Endodermal cell (in vitro differentiated cells): ENCODE measurements at regions not wholly inside any gene's neighbourhood (a gene's known extent, or its start where the extent isn't known, plus 50 kb on each side); places are given as distances from the start of the nearest gene placed in this dataset.

Source experiments
- DNase-seq: peaks from one replicate; pipeline ENCODE4 v3.0.0-alpha.2; 2017
- H3K27ac ChIP-seq: 2 replicates; pipeline ENCODE4 v1.5.1; 2013; ENCODE audit warnings: mild to moderate bottlenecking, low read depth, low read length, moderate library complexity
- H3K27me3 ChIP-seq: 2 replicates; pipeline ENCODE4 v1.6.1; 2013; ENCODE audit warnings: mild to moderate bottlenecking, low read length, moderate library complexity; ENCODE audit not compliant: insufficient read depth, control insufficient read depth, poor library complexity, severe bottlenecking
- H3K36me3 ChIP-seq: 2 replicates; pipeline ENCODE4 v1.7.0; 2013; ENCODE audit warnings: mild to moderate bottlenecking, low read length, moderate library complexity; ENCODE audit not compliant: control insufficient read depth, insufficient read depth
- H3K4me1 ChIP-seq: one replicate; pipeline ENCODE4 v1.7.0; 2013; ENCODE audit warnings: low read length; ENCODE audit not compliant: control insufficient read depth, insufficient read depth
- H3K4me3 ChIP-seq: 2 replicates; pipeline ENCODE4 v1.5.1; 2013; ENCODE audit warnings: mild to moderate bottlenecking, low read length, moderate library complexity
- H3K9ac ChIP-seq: 2 replicates; pipeline ENCODE4 v1.6.1; 2013; ENCODE audit warnings: mild to moderate bottlenecking, low read length, moderate library complexity; ENCODE audit not compliant: poor library complexity, severe bottlenecking; ENCODE audit errors: extremely low read depth
- H3K9me3 ChIP-seq: 2 replicates; pipeline ENCODE4 v1.6.1; 2013; ENCODE audit warnings: mild to moderate bottlenecking, low read length, moderate library complexity; ENCODE audit not compliant: control insufficient read depth
- H3K27ac Mint-ChIP-seq: 2 replicates; pipeline ENCODE4 v1.8.0; 2020; ENCODE audit warnings: mixed read lengths
- H3K27me3 Mint-ChIP-seq: 2 replicates; pipeline ENCODE4 v1.8.0; 2021; ENCODE audit warnings: mild to moderate bottlenecking, mixed read lengths; ENCODE audit not compliant: insufficient read depth
- H3K36me3 Mint-ChIP-seq: 2 replicates; pipeline ENCODE4 v1.8.0; 2020; ENCODE audit warnings: low read depth, mixed read lengths
- H3K4me1 Mint-ChIP-seq: 2 replicates; pipeline ENCODE4 v1.8.0; 2020; ENCODE audit warnings: mixed read lengths
- H3K4me3 Mint-ChIP-seq: 2 replicates; pipeline ENCODE4 v1.8.0; 2020; ENCODE audit warnings: mild to moderate bottlenecking, moderate library complexity, mixed read lengths
- H3K9me3 Mint-ChIP-seq: 2 replicates; pipeline ENCODE4 v1.8.0; 2020; ENCODE audit warnings: mild to moderate bottlenecking, mixed read lengths
- WGBS, 2 experiments: methylation state at CpG; one replicate each; pipeline versions ENCODE4 v1.1.5 to v1.1.7; 2013; ENCODE audit warnings: missing lambda C conversion rate in 2 of 2, mixed read lengths in 1 of 2; ENCODE audit not compliant: insufficient coverage in 1 of 2, insufficient read length in 1 of 2; 5-methylcytosine and 5-hydroxymethylcytosine counted together
- TF ChIP-seq, protein P1 (sequence below): fragments of 200-600 bp; sonication (generic); conservative IDR thresholded peaks from 2 replicates; pipeline ENCODE4 v1.5.0; 2021; ENCODE audit warnings: antibody characterized with exemption, mild to moderate bottlenecking

DNA sequence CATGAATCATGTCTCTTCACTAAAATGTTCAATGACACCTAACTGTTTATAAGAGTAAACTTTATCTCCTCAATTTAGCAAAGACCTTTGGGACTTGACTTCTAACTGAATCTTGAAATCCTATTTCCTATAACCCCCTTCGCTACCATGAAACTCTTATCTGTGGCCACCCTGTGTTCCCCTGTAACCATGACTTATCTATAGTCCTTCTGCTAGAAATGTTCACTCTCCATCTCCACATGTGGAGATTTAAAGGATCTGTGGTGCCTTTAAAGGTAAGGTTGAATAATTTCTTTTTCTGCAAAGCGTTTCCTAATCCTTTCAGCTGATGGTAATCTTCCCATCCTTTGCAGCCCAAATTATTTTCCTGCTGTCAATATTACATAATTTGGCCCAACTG, 436.3 kb upstream of the RUNX1 start:
- H3K27ac Mint-ChIP-seq = no peak overlapping the region
- TF ChIP-seq, protein P1, sequence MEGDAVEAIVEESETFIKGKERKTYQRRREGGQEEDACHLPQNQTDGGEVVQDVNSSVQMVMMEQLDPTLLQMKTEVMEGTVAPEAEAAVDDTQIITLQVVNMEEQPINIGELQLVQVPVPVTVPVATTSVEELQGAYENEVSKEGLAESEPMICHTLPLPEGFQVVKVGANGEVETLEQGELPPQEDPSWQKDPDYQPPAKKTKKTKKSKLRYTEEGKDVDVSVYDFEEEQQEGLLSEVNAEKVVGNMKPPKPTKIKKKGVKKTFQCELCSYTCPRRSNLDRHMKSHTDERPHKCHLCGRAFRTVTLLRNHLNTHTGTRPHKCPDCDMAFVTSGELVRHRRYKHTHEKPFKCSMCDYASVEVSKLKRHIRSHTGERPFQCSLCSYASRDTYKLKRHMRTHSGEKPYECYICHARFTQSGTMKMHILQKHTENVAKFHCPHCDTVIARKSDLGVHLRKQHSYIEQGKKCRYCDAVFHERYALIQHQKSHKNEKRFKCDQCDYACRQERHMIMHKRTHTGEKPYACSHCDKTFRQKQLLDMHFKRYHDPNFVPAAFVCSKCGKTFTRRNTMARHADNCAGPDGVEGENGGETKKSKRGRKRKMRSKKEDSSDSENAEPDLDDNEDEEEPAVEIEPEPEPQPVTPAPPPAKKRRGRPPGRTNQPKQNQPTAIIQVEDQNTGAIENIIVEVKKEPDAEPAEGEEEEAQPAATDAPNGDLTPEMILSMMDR = no peak

DNA sequence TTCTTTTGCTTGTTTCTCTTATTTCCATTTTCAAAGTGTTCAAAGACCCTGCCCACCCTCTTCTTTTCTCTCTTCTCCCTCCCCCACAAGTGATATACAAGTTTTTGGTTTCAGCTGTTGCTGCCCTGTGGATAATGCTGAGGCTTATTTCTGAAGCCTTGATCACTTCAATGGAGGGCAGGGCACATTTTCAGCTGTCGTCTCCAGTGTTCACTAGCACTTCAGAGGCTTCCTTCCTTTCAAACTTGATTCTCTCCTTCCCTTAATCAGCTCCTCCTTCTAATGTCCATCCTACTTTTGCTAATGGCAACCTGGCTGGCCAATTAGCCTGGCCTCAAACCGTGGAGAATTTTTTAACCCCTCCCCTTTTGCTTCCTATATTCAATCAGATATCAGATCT, 435.7 kb upstream of the RUNX1 start:
- Histone ChIP-seq H3K27ac (no peak overlapping the region), H3K4me3 (no peak overlapping the region), H3K9me3 (no peaks in the 10 kb centered on the region), H3K4me1 (peaks cover 6% of the 10 kb centered on the region), H3K27me3 (no peaks in the 10 kb centered on the region), H3K36me3 (no peaks in the 10 kb centered on the region), H3K9ac (no peak overlapping the region)
- H3K27ac Mint-ChIP-seq = no peak overlapping the region
- DNase-seq = no peak
- no peaks in the 10 kb centered on the region for H3K36me3 Mint-ChIP-seq
- no peak overlapping the region for H3K4me3 Mint-ChIP-seq
- H3K27me3 Mint-ChIP-seq = peaks cover 11% of the 10 kb centered on the region
- 75 to 91% methylated on average over 1 to 2 of the region's 2 CpGs for WGBS, 2 experiments
- TF ChIP-seq, protein P1 = no peak
- peaks cover 2% of the 10 kb centered on the region for H3K9me3 Mint-ChIP-seq
- H3K4me1 Mint-ChIP-seq = peaks cover 1% of the 10 kb centered on the region

More for the DNA sequence above, 436.3 kb upstream of the RUNX1 start:
- Mint-ChIP-seq H3K27me3 (peaks cover 11% of the 10 kb centered on the region), H3K9me3 (no peaks in the 10 kb centered on the region), H3K4me1 (peaks cover 1% of the 10 kb centered on the region), H3K4me3 (no peak overlapping the region), H3K36me3 (no peaks in the 10 kb centered on the region)
- Histone ChIP-seq H3K4me1 (peaks cover 6% of the 10 kb centered on the region), H3K9ac (no peak overlapping the region), H3K9me3 (no peaks in the 10 kb centered on the region), H3K27me3 (no peaks in the 10 kb centered on the region), H3K4me3 (no peak overlapping the region), H3K36me3 (no peaks in the 10 kb centered on the region), H3K27ac (no peak overlapping the region)
- no peak for DNase-seq
- 100% methylated on average over 1 to 2 of the region's 2 CpGs for WGBS, 2 experiments

- no peaks in the 10 kb centered on the region for H3K27me3 ChIP-seq
- Mint-ChIP-seq H3K4me3 (no peak overlapping the region), H3K27me3 (peaks cover 11% of the 10 kb centered on the region), H3K9me3 (peaks cover 7% of the 10 kb centered on the region), H3K4me1 (peaks cover 1% of the 10 kb centered on the region), H3K36me3 (peaks cover 2% of the 10 kb centered on the region), H3K27ac (no peak overlapping the region)
- H3K9ac ChIP-seq = no peak overlapping the region
- no CpG with 5 or more reads among the region's 2 CpGs for WGBS, 2 experiments
- H3K36me3 ChIP-seq = no peaks in the 10 kb centered on the region
- H3K4me1 ChIP-seq = peaks cover 6% of the 10 kb centered on the region
- H3K9me3 ChIP-seq = peaks cover 3% of the 10 kb centered on the region
- TF ChIP-seq, protein P1 = no peak
- no peak overlapping the region for H3K27ac ChIP-seq
- no peak overlapping the region for H3K4me3 ChIP-seq
- no peak for DNase-seq
These were observed 434.9 kb upstream of the RUNX1 start for GRCh38 chr21:35484032-35484431.
